C4-2B (cell line): ENCODE measurements at regions not wholly inside any gene's neighbourhood (a gene's known extent, or its start where the extent isn't known, plus 50 kb on each side); places are given as distances from the start of the nearest gene placed in this dataset.

ENCODE experiments used
- H3K27ac ChIP-seq: fragments of 450-650 bp; 2 replicates; pipeline ENCODE4 v1.5.1; 2017
- ZFX ChIP-seq: fragments of 450-650 bp; IDR thresholded peaks from 2 replicates; pipeline ENCODE4 v1.6.1; 2017
- TF ChIP-seq, protein P1 (sequence below): fragments of 450-650 bp; conservative IDR thresholded peaks from 2 replicates; pipeline ENCODE4 v1.5.1; 2017; ENCODE audit warnings: mild to moderate bottlenecking

DNA sequence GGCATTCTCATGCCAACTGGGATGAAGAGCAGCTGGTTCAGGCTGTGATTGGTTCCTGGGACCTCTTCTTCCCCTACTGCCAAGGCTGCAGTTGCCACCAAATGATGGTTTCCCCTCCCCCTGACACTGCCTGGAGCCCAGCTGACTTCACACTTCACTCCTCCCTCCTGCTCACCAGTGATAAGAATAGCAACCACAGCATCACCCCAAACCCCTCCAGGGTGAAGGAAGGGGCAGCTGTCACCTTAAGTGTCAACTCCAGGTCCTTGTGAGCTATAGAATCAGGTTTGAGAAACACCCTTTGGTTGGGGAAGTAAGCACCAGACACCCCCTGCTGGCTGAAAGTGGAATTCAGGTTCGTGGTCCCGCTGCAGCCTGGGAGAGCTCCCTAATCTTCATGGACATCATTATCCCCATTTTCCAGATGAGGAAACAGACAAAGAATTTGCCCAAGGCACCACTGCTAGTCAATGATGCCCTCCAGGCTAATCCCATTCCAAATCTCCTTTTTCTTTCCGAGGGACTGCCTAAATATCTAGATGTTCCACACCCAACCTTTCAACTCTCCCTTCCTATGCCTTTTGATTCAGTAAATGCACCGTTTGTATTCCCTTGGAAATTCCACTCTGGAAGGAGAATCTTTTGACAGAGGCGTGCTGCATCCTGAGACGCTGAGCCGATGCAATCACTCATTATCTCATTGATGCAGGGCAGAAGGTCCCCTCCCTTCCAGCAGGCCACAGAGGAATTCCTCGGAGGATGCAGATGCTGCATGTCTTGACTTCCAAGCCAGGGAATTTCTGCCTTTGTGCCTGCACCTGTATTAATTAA is 50.6 kb upstream of the UQCRFS1 start:
- H3K27ac ChIP-seq, result no peak overlapping the region
- no peak for TF ChIP-seq ZFX
- TF ChIP-seq, protein P1, sequence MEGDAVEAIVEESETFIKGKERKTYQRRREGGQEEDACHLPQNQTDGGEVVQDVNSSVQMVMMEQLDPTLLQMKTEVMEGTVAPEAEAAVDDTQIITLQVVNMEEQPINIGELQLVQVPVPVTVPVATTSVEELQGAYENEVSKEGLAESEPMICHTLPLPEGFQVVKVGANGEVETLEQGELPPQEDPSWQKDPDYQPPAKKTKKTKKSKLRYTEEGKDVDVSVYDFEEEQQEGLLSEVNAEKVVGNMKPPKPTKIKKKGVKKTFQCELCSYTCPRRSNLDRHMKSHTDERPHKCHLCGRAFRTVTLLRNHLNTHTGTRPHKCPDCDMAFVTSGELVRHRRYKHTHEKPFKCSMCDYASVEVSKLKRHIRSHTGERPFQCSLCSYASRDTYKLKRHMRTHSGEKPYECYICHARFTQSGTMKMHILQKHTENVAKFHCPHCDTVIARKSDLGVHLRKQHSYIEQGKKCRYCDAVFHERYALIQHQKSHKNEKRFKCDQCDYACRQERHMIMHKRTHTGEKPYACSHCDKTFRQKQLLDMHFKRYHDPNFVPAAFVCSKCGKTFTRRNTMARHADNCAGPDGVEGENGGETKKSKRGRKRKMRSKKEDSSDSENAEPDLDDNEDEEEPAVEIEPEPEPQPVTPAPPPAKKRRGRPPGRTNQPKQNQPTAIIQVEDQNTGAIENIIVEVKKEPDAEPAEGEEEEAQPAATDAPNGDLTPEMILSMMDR, result peak; percentile 89

DNA sequence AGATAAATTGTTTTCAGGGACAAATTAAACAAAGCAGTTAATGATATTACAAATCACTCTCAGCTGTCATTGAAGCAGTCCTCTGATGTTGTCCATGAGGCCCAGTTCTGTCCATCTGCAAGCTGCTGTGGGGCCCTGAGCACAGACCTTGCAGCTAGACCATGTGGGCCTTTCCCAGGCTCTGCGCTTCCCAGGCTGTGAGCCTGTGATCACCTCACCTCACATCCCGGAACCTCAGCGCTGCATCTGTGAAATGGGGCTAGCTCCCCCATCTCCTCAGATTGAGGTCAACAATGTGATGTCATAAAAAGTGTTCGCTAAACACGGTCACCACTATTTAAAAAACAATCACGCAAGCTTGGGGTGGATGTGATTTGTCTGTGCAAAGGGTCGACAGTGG is 51.9 kb upstream of the UQCRFS1 start:
- no peak overlapping the region for H3K27ac ChIP-seq
- TF ChIP-seq, protein P1, result no peak
- TF ChIP-seq ZFX, result no peak

DNA sequence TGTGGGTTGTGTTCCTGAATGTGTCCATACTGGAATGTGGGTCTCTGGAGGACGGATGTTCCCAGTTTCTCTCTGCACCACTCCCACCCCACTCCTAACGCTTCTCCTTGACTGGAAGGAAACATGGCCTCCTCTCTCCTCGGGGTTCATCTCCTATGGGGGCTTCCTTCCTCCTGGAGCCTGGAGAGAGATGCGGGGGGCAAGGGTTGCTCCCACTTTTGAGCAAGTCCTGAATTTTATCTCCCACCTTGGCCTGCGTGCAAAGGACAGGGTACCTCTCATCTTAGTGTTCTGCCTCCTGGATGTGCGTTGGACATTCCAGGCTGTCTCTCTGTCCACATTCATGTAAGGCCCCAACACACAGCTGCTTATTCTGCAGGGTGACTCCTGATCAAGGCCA is 52.5 kb upstream of the UQCRFS1 start:
- TF ChIP-seq, protein P1, result no peak
- no peak for TF ChIP-seq ZFX
- H3K27ac ChIP-seq, result no peak overlapping the region

DNA sequence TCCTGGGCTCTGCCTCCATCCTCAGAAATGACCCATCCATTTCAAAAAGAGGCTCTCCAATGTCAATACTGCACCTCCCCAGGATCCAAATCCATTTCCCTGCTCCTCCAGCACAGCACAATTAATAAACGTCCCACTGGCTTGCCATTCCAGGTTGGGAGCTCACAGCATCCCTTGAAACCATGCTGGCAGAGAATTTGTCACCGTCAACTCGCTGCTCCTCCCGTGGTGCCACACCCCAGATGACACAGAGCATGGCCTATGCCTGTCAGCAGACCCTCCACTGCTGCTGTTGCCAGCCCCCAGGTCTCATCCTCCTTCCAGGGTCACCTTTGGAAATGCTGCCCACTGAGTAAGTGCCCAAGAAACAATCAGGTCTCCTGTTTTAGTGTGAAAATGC is 53.0 kb upstream of the UQCRFS1 start:
- no peak overlapping the region for H3K27ac ChIP-seq
- TF ChIP-seq, protein P1, result no peak
- TF ChIP-seq ZFX, result no peak

DNA sequence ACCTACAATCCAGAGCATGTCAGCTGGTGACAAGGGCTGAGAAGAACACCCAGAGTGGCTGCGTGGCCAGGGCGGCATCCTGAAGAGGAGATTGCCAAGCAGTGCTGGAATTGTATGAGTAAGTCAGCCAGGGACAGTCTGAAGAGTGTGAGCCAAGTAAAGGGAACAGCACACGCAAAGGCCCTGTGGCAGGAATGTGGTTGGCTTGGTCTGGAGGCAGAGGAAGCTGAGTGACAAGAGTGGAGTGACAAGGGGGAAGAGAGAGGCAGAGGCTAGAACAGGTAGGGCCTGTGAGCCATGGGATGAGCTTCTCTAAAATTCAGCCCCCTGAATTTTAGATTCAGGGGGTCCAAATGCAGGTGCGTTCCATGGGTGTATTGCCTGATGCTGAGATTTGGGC is 53.7 kb upstream of the UQCRFS1 start:
- H3K27ac ChIP-seq, result no peak overlapping the region
- no peak for TF ChIP-seq ZFX
- TF ChIP-seq, protein P1, result no peak

DNA sequence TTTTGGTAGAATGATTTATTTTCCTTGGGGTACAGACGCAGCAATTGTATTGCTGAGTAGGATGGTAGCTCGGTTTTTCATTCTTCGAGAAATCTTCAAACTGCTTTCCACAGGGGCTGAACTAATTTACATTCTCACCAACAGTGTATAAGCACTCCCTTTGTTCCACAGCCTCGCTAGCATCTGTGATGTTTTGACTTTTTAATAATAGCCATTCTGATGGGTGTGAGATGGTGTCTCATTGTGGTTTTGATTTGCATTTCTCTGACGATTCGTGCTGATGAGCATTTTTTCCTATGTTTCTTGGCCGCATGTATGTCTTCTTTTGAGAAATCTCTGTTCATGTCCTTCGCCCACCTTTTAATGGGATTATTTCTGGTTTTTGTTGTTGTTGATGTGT is 54.8 kb upstream of the UQCRFS1 start:
- no peak overlapping the region for H3K27ac ChIP-seq
- TF ChIP-seq, protein P1, result no peak
- TF ChIP-seq ZFX, result no peak

DNA sequence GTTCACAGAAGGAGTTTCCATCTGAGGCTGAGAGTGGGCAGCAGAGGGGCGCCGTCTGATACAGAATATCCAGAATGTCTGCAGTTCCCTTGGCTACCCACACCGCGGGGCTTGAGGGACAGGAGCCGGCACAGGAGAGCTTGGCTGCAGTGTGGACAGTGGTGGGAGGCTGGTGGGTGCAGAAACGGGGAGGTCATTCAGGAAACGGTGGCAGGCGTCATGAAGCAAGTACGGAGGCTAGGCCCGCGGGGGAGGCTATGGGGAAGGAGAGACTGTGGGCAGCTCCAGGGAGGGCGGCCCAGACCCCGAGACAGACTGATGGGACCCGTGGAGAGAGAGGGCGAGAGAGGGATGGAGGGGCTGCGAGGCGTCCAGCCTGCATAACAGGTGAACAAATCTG is 55.2 kb upstream of the UQCRFS1 start:
- TF ChIP-seq, protein P1, result no peak
- no peak for TF ChIP-seq ZFX

More for the DNA sequence above, 55.2 kb upstream of the UQCRFS1 start:
- no peak overlapping the region for H3K27ac ChIP-seq
